D721Med (cell line): ENCODE measurements at regions not wholly inside any gene's neighbourhood (a gene's known extent, or its start where the extent isn't known, plus 50 kb on each side); places are given as distances from the start of the nearest gene placed in this dataset.
"Not testable (repeated sequence)": the region's sequence is repeated elsewhere in the genome, so short reads cannot be mapped to it uniquely, and the experiment has no call there.

Source experiments
- DNase-seq: peaks from one replicate; pipeline ENCODE4 v3.0.0; 2011; ENCODE audit warnings: low spot score; ENCODE audit not compliant: insufficient read length
- FAIRE-seq: peaks from 2 replicates; lab custom pipeline; 2011; peaks lifted over from hg19 to GRCh38; lab: Jason Lieb, UNC
- CTCF ChIP-seq: IDR thresholded peaks from 2 replicates; pipeline ENCODE4 v1.5.1; 2012; ENCODE audit warnings: mild to moderate bottlenecking, control low read depth; ENCODE audit not compliant: insufficient read depth; ENCODE audit errors: missing control alignments

GRCh38 chr19:28577666-28578065 is 635.3 kb downstream of the UQCRFS1 start:
- DNase-seq (no peak), FAIRE-seq (no peak)
- TF ChIP-seq CTCF = no peak

GRCh38 chr19:28577233-28577632 is 635.7 kb downstream of the UQCRFS1 start:
- no peak for DNase-seq
- TF ChIP-seq CTCF = no peak
- FAIRE-seq = no peak

- TF ChIP-seq CTCF = no peak
- DNase-seq (no peak), FAIRE-seq (no peak)
Observed at GRCh38 chr19:28575816-28576215, 637.1 kb downstream of the UQCRFS1 start.

GRCh38 chr19:28575312-28575711 is 637.6 kb downstream of the UQCRFS1 start:
- not testable (repeated sequence) for FAIRE-seq, DNase-seq

GRCh38 chr19:28574212-28574611 is 638.7 kb downstream of the UQCRFS1 start:
- no peak for TF ChIP-seq CTCF
- DNase-seq = no peak
- no peak for FAIRE-seq

GRCh38 chr19:28569132-28570131 is 643.5 kb downstream of the UQCRFS1 start:
- FAIRE-seq = no peak

GRCh38 chr19:28567834-28568233 is 645.1 kb downstream of the UQCRFS1 start:
- no peak for FAIRE-seq
- TF ChIP-seq CTCF = no peak

More at GRCh38 chr19:28569132-28570131, 643.5 kb downstream of the UQCRFS1 start:
- TF ChIP-seq CTCF = no peak
- no peak for DNase-seq

More at GRCh38 chr19:28567834-28568233, 645.1 kb downstream of the UQCRFS1 start:
- DNase-seq = no peak
